Stimulated activated naive CD4-positive, alpha-beta T cell treated with Interleukin-2 at 50 U/mL for 16 hours (primary cell): ENCODE measurements at regions not wholly inside any gene's neighbourhood (a gene's known extent, or its start where the extent isn't known, plus 50 kb on each side); places are given as distances from the start of the nearest gene placed in this dataset.
"Not testable (repeated sequence)": the region's sequence is repeated elsewhere in the genome, so short reads cannot be mapped to it uniquely, and the experiment has no call there.

Source experiments
- DNase-seq: peaks from one replicate; lab custom pipeline; 2025; lab: John Stamatoyannopoulos, UW

- DNase-seq, result no peak
Measured at GRCh38 chr3:112736805-112737566, 96.0 kb upstream of the CCDC80 start.

- DNase-seq, result no peak
Measured at GRCh38 chr3:112736386-112736785, 95.4 kb upstream of the CCDC80 start.

- no peak for DNase-seq
Measured at GRCh38 chr3:112735926-112736325, 95.0 kb upstream of the CCDC80 start.

- peak; percentile 43 for DNase-seq
Measured at GRCh38 chr3:112734736-112735350, 93.9 kb upstream of the CCDC80 start.

- DNase-seq, result no peak
Measured at GRCh38 chr3:112734171-112734570, 93.2 kb upstream of the CCDC80 start.

- no peak for DNase-seq
Measured at GRCh38 chr3:112730210-112730609, 89.3 kb upstream of the CCDC80 start.

GRCh38 chr3:112721231-112721630 lies 80.3 kb upstream of the CCDC80 start:
- DNase-seq, result no peak

- DNase-seq, result no peak
Measured at GRCh38 chr3:112718967-112719366, 78.0 kb upstream of the CCDC80 start.

- no peak for DNase-seq
Measured at GRCh38 chr3:112718516-112718915, 77.6 kb upstream of the CCDC80 start.

GRCh38 chr3:112709911-112710310 lies 69.0 kb upstream of the CCDC80 start:
- DNase-seq, result no peak

GRCh38 chr3:112699436-112699978 lies 58.6 kb upstream of the CCDC80 start:
- no peak for DNase-seq

- not testable (repeated sequence) for DNase-seq
Measured at GRCh38 chr3:112698442-112698841, 57.5 kb upstream of the CCDC80 start.

- not testable (repeated sequence) for DNase-seq
Measured at GRCh38 chr3:112696244-112696643, 55.3 kb upstream of the CCDC80 start.

- not testable (repeated sequence) for DNase-seq
Measured at GRCh38 chr3:112695377-112696108, 54.6 kb upstream of the CCDC80 start.

GRCh38 chr3:112694906-112695305 lies 54.0 kb upstream of the CCDC80 start:
- not testable (repeated sequence) for DNase-seq

GRCh38 chr3:112693186-112693585 lies 52.2 kb upstream of the CCDC80 start:
- no peak for DNase-seq
